GM23338 (cell line): ENCODE measurements at regions not wholly inside any gene's neighbourhood (a gene's known extent, or its start where the extent isn't known, plus 50 kb on each side); places are given as distances from the start of the nearest gene placed in this dataset.

ENCODE experiments used
- ATAC-seq: fragments of 200-7000 bp; cut with Tn5 transposase; 3 replicates; pipeline ENCODE4 v1.9.1; 2020
- DNase-seq: peaks from one replicate; pipeline ENCODE4 v3.0.0-alpha.2; 2015; ENCODE audit warnings: low spot score
- H2AFZ ChIP-seq: fragments of 200-600 bp; sonication (generic); 2 replicates; pipeline ENCODE4 v1.8.0; 2016; ENCODE audit warnings: antibody characterized with exemption, mild to moderate bottlenecking, moderate library complexity
- H3F3A ChIP-seq: fragments of 200-600 bp; sonication (generic); replicated peaks from 2 replicates; pipeline ENCODE4 v1.8.0; 2017; ENCODE audit warnings: antibody characterized with exemption, mixed run types, low read depth
- H3K27ac ChIP-seq: fragments of 200-600 bp; sonication (generic); 2 replicates; pipeline ENCODE4 v1.6.1; 2016; ENCODE audit warnings: low read depth
- H3K27me3 ChIP-seq: fragments of 200-600 bp; sonication (generic); 2 replicates; pipeline ENCODE4 v1.8.0; 2016; ENCODE audit warnings: mild to moderate bottlenecking, mixed run types, moderate library complexity; ENCODE audit not compliant: insufficient read depth
- H3K36me3 ChIP-seq: fragments of 200-600 bp; sonication (generic); 2 replicates; pipeline ENCODE4 v1.8.0; 2016; ENCODE audit warnings: mild to moderate bottlenecking; ENCODE audit not compliant: insufficient read depth
- H3K4me1 ChIP-seq: fragments of 200-600 bp; sonication (generic); 2 replicates; pipeline ENCODE4 v1.8.0; 2016; ENCODE audit warnings: mild to moderate bottlenecking, moderate library complexity; ENCODE audit not compliant: insufficient read depth
- H3K4me2 ChIP-seq: fragments of 200-600 bp; sonication (generic); 2 replicates; pipeline ENCODE4 v1.7.1; 2017; ENCODE audit warnings: mixed run types
- H3K4me3 ChIP-seq: fragments of 200-600 bp; sonication (generic); 2 replicates; pipeline ENCODE4 v1.6.1; 2016; ENCODE audit warnings: mixed run types
- H3K79me2 ChIP-seq: fragments of 200-600 bp; sonication (generic); replicated peaks from 2 replicates; pipeline ENCODE4 v1.8.0; 2017; ENCODE audit warnings: mild to moderate bottlenecking; ENCODE audit not compliant: insufficient read depth
- H3K9me2 ChIP-seq: fragments of 200-600 bp; sonication (generic); 2 replicates; pipeline ENCODE4 v1.8.0; 2017; ENCODE audit not compliant: insufficient read depth
- H4K20me1 ChIP-seq: fragments of 200-600 bp; sonication (generic); replicated peaks from 2 replicates; pipeline ENCODE4 v1.8.0; 2017; ENCODE audit warnings: mild to moderate bottlenecking; ENCODE audit not compliant: insufficient read depth
- H3K27ac Mint-ChIP-seq: 2 replicates; pipeline ENCODE4 v1.8.0; 2020; ENCODE audit warnings: inconsistent platforms, mild to moderate bottlenecking, moderate library complexity, mixed read lengths
- H3K27me3 Mint-ChIP-seq: 3 replicates; pipeline ENCODE4 v1.8.0; 2022; ENCODE audit warnings: low read depth, mild to moderate bottlenecking, moderate library complexity, mixed read lengths, inconsistent platforms; ENCODE audit not compliant: insufficient read depth, poor library complexity
- H3K36me3 Mint-ChIP-seq: 3 replicates; pipeline ENCODE4 v1.8.0; 2021; ENCODE audit warnings: low read depth, mild to moderate bottlenecking, inconsistent platforms, moderate library complexity, mixed read lengths
- H3K4me1 Mint-ChIP-seq: 3 replicates; pipeline ENCODE4 v1.8.0; 2020; ENCODE audit warnings: mild to moderate bottlenecking, inconsistent platforms, mixed read lengths
- H3K4me3 Mint-ChIP-seq: 3 replicates; pipeline ENCODE4 v1.8.0; 2021; ENCODE audit warnings: moderate library complexity, mild to moderate bottlenecking, inconsistent platforms, mixed read lengths
- H3K9me3 Mint-ChIP-seq: 3 replicates; pipeline ENCODE4 v1.8.0; 2020; ENCODE audit warnings: moderate library complexity, mild to moderate bottlenecking, inconsistent platforms, mixed read lengths
- CREB1 ChIP-seq: fragments of 250-450 bp; sonication (Bioruptor Pico); IDR thresholded peaks from 2 replicates; pipeline ENCODE4 v1.5.0; 2020; ENCODE audit warnings: low read depth, mild to moderate bottlenecking, moderate library complexity
- CTCF ChIP-seq, 2 experiments: fragments of 200-600 bp in 1 of 2; sonication (generic) in 1 of 2; conservative IDR thresholded peaks; 2 replicates each; pipeline versions ENCODE4 v1.5.1 to v1.6.1; 2016 to 2017; ENCODE audit warnings: antibody characterized with exemption in 2 of 2, low read depth in 2 of 2, mild to moderate bottlenecking in 2 of 2, moderate library complexity in 1 of 2
- ETS1 ChIP-seq: IDR thresholded peaks from 2 replicates; pipeline ENCODE4 v1.6.1; 2016; ENCODE audit warnings: antibody characterized with exemption
- EZH2 ChIP-seq: fragments of 200-600 bp; sonication (generic); IDR thresholded peaks from one replicate; pipeline ENCODE4 v1.8.0; 2017; ENCODE audit warnings: antibody characterized with exemption, mild to moderate bottlenecking, low read depth; ENCODE audit not compliant: unreplicated experiment
- EZH2phosphoT487 ChIP-seq: fragments of 200-600 bp; sonication (generic); IDR thresholded peaks from one replicate; pipeline ENCODE4 v1.8.1; 2018; ENCODE audit warnings: antibody characterized with exemption; ENCODE audit not compliant: unreplicated experiment
- JUNB ChIP-seq: IDR thresholded peaks from one replicate; pipeline ENCODE4 v1.6.1; 2016; ENCODE audit warnings: antibody characterized with exemption; ENCODE audit not compliant: unreplicated experiment
- NANOG ChIP-seq: IDR thresholded peaks from 2 replicates; pipeline ENCODE4 v1.6.1; 2016; ENCODE audit warnings: antibody characterized with exemption, borderline replicate concordance
- POLR2AphosphoS5 ChIP-seq: IDR thresholded peaks from 2 replicates; pipeline ENCODE4 v1.6.1; 2016; ENCODE audit warnings: antibody characterized with exemption, low read depth
- REST ChIP-seq: IDR thresholded peaks from one replicate; pipeline ENCODE4 v1.6.1; 2018; ENCODE audit warnings: antibody characterized with exemption; ENCODE audit not compliant: unreplicated experiment
- STAT1 ChIP-seq: IDR thresholded peaks from one replicate; pipeline ENCODE4 v1.6.1; 2016; ENCODE audit warnings: antibody characterized with exemption; ENCODE audit not compliant: unreplicated experiment
- ZNF114 ChIP-seq: fragments of 250-450 bp; sonication (Bioruptor Pico); IDR thresholded peaks from 2 replicates; pipeline ENCODE4 v1.5.0; 2020; ENCODE audit warnings: mild to moderate bottlenecking, moderate library complexity
- ZNF331 ChIP-seq: fragments of 250-450 bp; sonication (Bioruptor Pico); IDR thresholded peaks from 2 replicates; pipeline ENCODE4 v1.5.0; 2020; ENCODE audit warnings: low read depth, mild to moderate bottlenecking, moderate library complexity
- ZNF462 ChIP-seq: fragments of 250-450 bp; sonication (Bioruptor Pico); IDR thresholded peaks from 2 replicates; pipeline ENCODE4 v1.5.0; 2020; ENCODE audit warnings: mild to moderate bottlenecking, moderate library complexity

- no peaks in the 10 kb centered on the region for H3K9me3 Mint-ChIP-seq
- no peaks in the 10 kb centered on the region for H3K36me3 Mint-ChIP-seq
- H2AFZ ChIP-seq, result no peak overlapping the region
- H3K4me3 Mint-ChIP-seq, result no peak overlapping the region
- H3K27me3 ChIP-seq, result no peaks in the 10 kb centered on the region
- H3K79me2 ChIP-seq, result no peaks in the 10 kb centered on the region
- H4K20me1 ChIP-seq, result no peaks in the 10 kb centered on the region
- H3K4me1 ChIP-seq, result no peaks in the 10 kb centered on the region
- no peak overlapping the region for H3K4me3 ChIP-seq
- H3K4me1 Mint-ChIP-seq, result peaks cover 3% of the 10 kb centered on the region; the same call in 2 of the 3 replicates
- H3K4me2 ChIP-seq, result no peak overlapping the region
- H3F3A ChIP-seq, result no peaks in the 10 kb centered on the region
- no peak for DNase-seq
- ATAC-seq, result no peak
- H3K36me3 ChIP-seq, result no peaks in the 10 kb centered on the region
- no peaks in the 10 kb centered on the region for H3K27me3 Mint-ChIP-seq
- H3K27ac Mint-ChIP-seq, result no peak overlapping the region
- no peaks in the 10 kb centered on the region for H3K9me2 ChIP-seq
- H3K27ac ChIP-seq, result no peak overlapping the region
- TF ChIP-seq POLR2AphosphoS5, result no peak
- TF ChIP-seq JUNB, result no peak
- TF ChIP-seq CREB1 (CRISPR knock-in tag), result no peak
- no peak for TF ChIP-seq EZH2
- no peak for TF ChIP-seq ZNF114 (CRISPR knock-in tag)
- TF ChIP-seq CTCF (conservative IDR thresholded peaks at IDR 0.05; ENCODE audit: low read depth in 2 of 2), result no peak
- TF ChIP-seq STAT1, result no peak
- TF ChIP-seq REST, result no peak
- TF ChIP-seq ETS1, result no peak
- no peak for TF ChIP-seq ZNF462
- no peak for TF ChIP-seq NANOG
- no peak for TF ChIP-seq ZNF331 (CRISPR knock-in tag)
- no peak for TF ChIP-seq EZH2phosphoT487
These were observed 161.1 kb upstream of the ROBO1 start for GRCh38 chr3:79928687-79929408.
